H1 (cell line): ENCODE measurements at regions not wholly inside any gene's neighbourhood (a gene's known extent, or its start where the extent isn't known, plus 50 kb on each side); places are given as distances from the start of the nearest gene placed in this dataset.

Experiments used
- CTCF ChIA-PET: fragments of 300-600 bp; sonication (Branson Sonifier 250); formaldehyde crosslinking; loops from one replicate; lab custom pipeline; 2021; ENCODE audit not compliant: partially characterized antibody; lab: Charles Lee
- POLR2A ChIA-PET: fragments of 300-600 bp; sonication (Branson Sonifier 250); formaldehyde crosslinking; loops from one replicate; lab custom pipeline; 2021; ENCODE audit warnings: inconsistent platforms; ENCODE audit not compliant: partially characterized antibody; lab: Charles Lee
- DNase-seq, 2 experiments: peaks; one replicate each; pipeline versions ENCODE4 v3.0.0 to v3.0.0-alpha.2; 2010 to 2022; ENCODE audit warnings: low spot score in 2 of 2, low read depth in 1 of 2, mixed read lengths in 1 of 2
- FAIRE-seq: peaks from 2 replicates; lab custom pipeline; 2011; peaks lifted over from hg19 to GRCh38; lab: Jason Lieb, UNC
- H2AFZ ChIP-seq: 2 replicates; pipeline ENCODE4 v1.8.1; 2012; ENCODE audit warnings: low read length, inconsistent platforms
- H2AK5ac ChIP-seq: 2 replicates; pipeline ENCODE4 v1.6.1; 2013; ENCODE audit warnings: low read depth, low read length
- H2BK120ac ChIP-seq: replicated peaks from 2 replicates; pipeline ENCODE3; 2013; ENCODE audit warnings: low read depth, low read length, inconsistent platforms
- H2BK12ac ChIP-seq: 2 replicates; pipeline ENCODE4 v1.6.1; 2013; ENCODE audit warnings: low read depth, low read length
- H2BK15ac ChIP-seq: 2 replicates; pipeline ENCODE4 v1.6.1; 2013; ENCODE audit warnings: low read length
- H2BK20ac ChIP-seq: 2 replicates; pipeline ENCODE4 v1.6.1; 2013; ENCODE audit warnings: low read length
- H2BK5ac ChIP-seq: 2 replicates; pipeline ENCODE4 v1.6.1; 2013; ENCODE audit warnings: low read depth, low read length
- H3K14ac ChIP-seq: 2 replicates; pipeline ENCODE4 v1.6.1; 2013; ENCODE audit warnings: inconsistent platforms; ENCODE audit not compliant: insufficient read length
- H3K18ac ChIP-seq: 2 replicates; pipeline ENCODE4 v1.6.1; 2013; ENCODE audit warnings: low read length; ENCODE audit errors: extremely low read depth
- H3K23ac ChIP-seq: 2 replicates; pipeline ENCODE4 v1.6.1; 2013; ENCODE audit warnings: inconsistent platforms; ENCODE audit not compliant: insufficient read length
- H3K23me2 ChIP-seq: 2 replicates; pipeline ENCODE4 v1.6.1; 2013; ENCODE audit warnings: low read depth, low read length
- H3K27ac ChIP-seq: 2 replicates; pipeline ENCODE4 v1.6.1; 2011; ENCODE audit warnings: low read depth, low read length, inconsistent platforms
- H3K27me3 ChIP-seq, 4 experiments: replicated peaks in 1 of 4; 1 replicate in 1 of 4; 2 replicates in 3 of 4; pipeline versions ENCODE4 v1.6.1 to v1.8.1; 2011 to 2013; ENCODE audit warnings: low read length in 3 of 4, mild to moderate bottlenecking in 3 of 4, inconsistent platforms in 2 of 4, mixed read lengths in 2 of 4, moderate library complexity in 1 of 4; ENCODE audit not compliant: control insufficient read depth in 3 of 4, insufficient read depth in 3 of 4; ENCODE audit errors: extremely low read depth in 1 of 4
- H3K36me3 ChIP-seq, 4 experiments: 2 replicates each; pipeline versions ENCODE4 v1.6.1 to v1.8.1; 2011 to 2013; ENCODE audit warnings: mild to moderate bottlenecking in 4 of 4, low read length in 3 of 4, moderate library complexity in 2 of 4, control low read depth in 1 of 4, inconsistent platforms in 1 of 4; ENCODE audit not compliant: insufficient read depth in 4 of 4, control insufficient read depth in 2 of 4
- H3K4ac ChIP-seq: replicated peaks from 2 replicates; pipeline ENCODE3; 2013; ENCODE audit warnings: low read length, low read depth, mixed read lengths, inconsistent platforms; ENCODE audit not compliant: insufficient read length
- H3K4me1 ChIP-seq, 4 experiments: replicated peaks in 1 of 4; 1 replicate in 1 of 4; 2 replicates in 3 of 4; pipeline versions ENCODE4 v1.6.1 to v1.8.1; 2011 to 2013; ENCODE audit warnings: low read length in 3 of 4, inconsistent platforms in 2 of 4, mixed read lengths in 1 of 4; ENCODE audit not compliant: insufficient read depth in 4 of 4, control insufficient read depth in 3 of 4
- H3K4me2 ChIP-seq, 2 experiments: 2 replicates each; pipeline versions ENCODE4 v1.6.1 to v1.8.1; 2011 to 2013; ENCODE audit warnings: low read depth in 2 of 2, low read length in 2 of 2, control low read depth in 1 of 2, inconsistent platforms in 1 of 2, mild to moderate bottlenecking in 1 of 2; ENCODE audit not compliant: insufficient read depth in 1 of 2
- H3K4me3 ChIP-seq, 4 experiments: fragments of 200-600, 300-600 bp in 1 of 4; sonication (generic), shearing (Covaris generic), sonication (Bioruptor Twin) in 1 of 4; 2 replicates each; pipeline versions ENCODE4 v1.5.1 to v1.8.1; 2011 to 2016; ENCODE audit warnings: low read length in 4 of 4, low read depth in 3 of 4, control low read depth in 2 of 4, inconsistent platforms in 2 of 4, mild to moderate bottlenecking in 2 of 4, mixed read lengths in 1 of 4, moderate library complexity in 1 of 4; ENCODE audit not compliant: insufficient read depth in 2 of 4; ENCODE audit errors: extremely low read depth in 1 of 4
- H3K56ac ChIP-seq: replicated peaks from 2 replicates; pipeline ENCODE3; 2013; ENCODE audit warnings: low read depth, mild to moderate bottlenecking, mixed read lengths, low read length, inconsistent platforms; ENCODE audit not compliant: insufficient read length
- H3K79me1 ChIP-seq: 2 replicates; pipeline ENCODE4 v1.6.1; 2013; ENCODE audit warnings: low read depth, low read length, control low read depth
- H3K79me2 ChIP-seq, 2 experiments: 2 replicates each; pipeline versions ENCODE4 v1.6.1 to v1.8.1; 2012 to 2013; ENCODE audit warnings: low read length in 2 of 2, mild to moderate bottlenecking in 2 of 2, inconsistent platforms in 1 of 2; ENCODE audit not compliant: insufficient read depth in 2 of 2, control insufficient read depth in 1 of 2
- H3K9ac ChIP-seq, 4 experiments: replicated peaks in 1 of 4; 1 replicate in 1 of 4; 2 replicates in 3 of 4; pipeline versions ENCODE4 v1.6.1 to v1.8.1; 2011 to 2013; ENCODE audit warnings: low read depth in 3 of 4, low read length in 3 of 4, control low read depth in 2 of 4, mild to moderate bottlenecking in 2 of 4, moderate library complexity in 2 of 4, inconsistent platforms in 1 of 4; ENCODE audit errors: extremely low read depth in 1 of 4
- H3K9me3 ChIP-seq, 2 experiments: 2 replicates each; pipeline versions ENCODE4 v1.6.1 to v1.8.1; 2012 to 2013; ENCODE audit warnings: mild to moderate bottlenecking in 2 of 2, moderate library complexity in 2 of 2, control low read depth in 1 of 2, inconsistent platforms in 1 of 2, low read depth in 1 of 2, low read length in 1 of 2, mixed read lengths in 1 of 2; ENCODE audit not compliant: insufficient read depth in 2 of 2
- H4K20me1 ChIP-seq, 2 experiments: replicated peaks in 1 of 2; 2 replicates each; pipeline versions ENCODE3 to v1.8.1; 2011 to 2013; ENCODE audit warnings: inconsistent platforms in 2 of 2, low read length in 2 of 2, mild to moderate bottlenecking in 1 of 2; ENCODE audit not compliant: insufficient read depth in 2 of 2, control insufficient read depth in 1 of 2
- H4K5ac ChIP-seq: 2 replicates; pipeline ENCODE4 v1.6.1; 2013; ENCODE audit warnings: low read length, low read depth, mixed read lengths, inconsistent platforms; ENCODE audit not compliant: insufficient read length
- H4K8ac ChIP-seq: 2 replicates; pipeline ENCODE4 v1.8.0; 2013; ENCODE audit warnings: mild to moderate bottlenecking, moderate library complexity, low read length, inconsistent platforms; ENCODE audit not compliant: insufficient read depth; ENCODE audit errors: extremely low read depth
- H4K91ac ChIP-seq: replicated peaks from 2 replicates; pipeline ENCODE3; 2013; ENCODE audit warnings: low read length, mixed read lengths, inconsistent platforms; ENCODE audit not compliant: insufficient read length
- BRCA1 ChIP-seq: IDR thresholded peaks from 2 replicates; pipeline ENCODE4 v1.6.1; 2012; ENCODE audit warnings: low read depth, low read length, improper control_type of control experiment
- EZH2 ChIP-seq: fragments of 200-600 bp; sonication (generic); IDR thresholded peaks from 2 replicates; pipeline ENCODE4 v1.7.1; 2012; ENCODE audit warnings: low read depth, mild to moderate bottlenecking, moderate library complexity, low read length, inconsistent platforms; ENCODE audit not compliant: severe bottlenecking
- JUN ChIP-seq: IDR thresholded peaks from 2 replicates; pipeline ENCODE4 v1.6.1; 2011; ENCODE audit warnings: low read depth, mild to moderate bottlenecking, improper control_type of control experiment, low read length
- POU5F1 ChIP-seq: IDR thresholded peaks from 2 replicates; pipeline ENCODE4 v1.6.1; 2011; ENCODE audit warnings: low read depth, mild to moderate bottlenecking, low read length, moderate library complexity
- WGBS, 2 experiments: shearing (Covaris generic) in 1 of 2; methylation state at CpG; one replicate each; pipeline versions ENCODE4 v1.1.6 to v1.1.7; 2013 to 2015; ENCODE audit warnings: low lambda C conversion rate in 2 of 2, mixed read lengths in 2 of 2, inconsistent platforms in 1 of 2, low coverage in 1 of 2, missing lambda C conversion rate in 1 of 2; ENCODE audit not compliant: insufficient replicate concordance in 2 of 2, insufficient coverage in 1 of 2, insufficient read length in 1 of 2; ENCODE audit errors: extremely low coverage in 1 of 2, missing lambda C conversion rate in 1 of 2; 5-methylcytosine and 5-hydroxymethylcytosine counted together

DNA sequence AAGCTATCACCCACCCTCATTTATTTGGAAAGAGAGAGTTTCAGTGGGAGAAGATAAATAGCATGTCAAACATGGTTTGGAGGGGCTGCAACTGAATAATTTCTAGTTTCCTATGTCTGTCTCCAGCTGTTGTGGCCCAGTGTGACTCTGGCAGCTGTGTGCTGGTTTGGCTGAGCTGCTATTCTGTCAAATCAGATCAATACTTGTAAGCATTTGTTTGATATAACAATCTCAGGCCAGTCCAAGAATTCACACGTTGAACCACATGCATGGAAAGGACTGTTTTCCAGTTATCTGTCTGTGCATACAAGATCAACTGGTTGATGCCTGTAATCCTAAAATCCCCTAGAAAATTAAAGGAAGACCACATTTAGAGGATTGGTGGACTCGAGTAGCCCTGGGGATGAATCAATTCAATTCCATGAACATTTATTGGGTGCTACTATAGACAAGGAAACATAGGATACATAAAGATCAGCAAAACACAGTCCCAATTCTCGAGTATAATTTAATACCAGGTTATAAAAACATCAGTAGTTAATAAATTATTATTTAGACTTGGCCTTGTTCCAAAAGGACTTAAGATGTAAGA, 209.0 kb upstream of the PARD3B start:
- H3K18ac ChIP-seq = no peak overlapping the region
- H3K9ac ChIP-seq = no peak overlapping the region
- no peak overlapping the region for H2BK12ac ChIP-seq
- H3K14ac ChIP-seq = no peak overlapping the region
- H2BK5ac ChIP-seq = no peak overlapping the region
- H3K4me3 ChIP-seq = no peak overlapping the region
- peaks cover 0 to 4% (median 0%) of the 10 kb centered on the region in 4 experiments; a peak in 1 of 7 replicates for H3K4me1 ChIP-seq
- no peak overlapping the region for H2AFZ ChIP-seq
- H3K9me3 ChIP-seq = no peaks in the 10 kb centered on the region
- FAIRE-seq (no peak), DNase-seq (no peak)
- H3K56ac ChIP-seq = no peak overlapping the region
- ChIA-PET CTCF (interaction anchor here (1.7 to 2.7 kb wide), 2 partner anchors 75 to 338 kb away, joined by 3 to 11 read pairs; no protein-coding TSS in a partner anchor), POLR2A (no interaction called here)
- no peak overlapping the region for H4K5ac ChIP-seq
- H4K20me1 ChIP-seq = no peaks in the 10 kb centered on the region
- no peak overlapping the region for H4K91ac ChIP-seq
- H2BK15ac ChIP-seq = no peak overlapping the region
- H3K79me1 ChIP-seq = no peaks in the 10 kb centered on the region
- no peak overlapping the region for H3K23ac ChIP-seq
- no peaks in the 10 kb centered on the region for H3K27me3 ChIP-seq
- H2BK20ac ChIP-seq = no peak overlapping the region
- no peak overlapping the region for H3K4me2 ChIP-seq
- no peaks in the 10 kb centered on the region for H3K36me3 ChIP-seq
- H3K23me2 ChIP-seq = no peaks in the 10 kb centered on the region; the same call in 1 of the 2 replicates
- H3K4ac ChIP-seq = no peak overlapping the region
- H3K27ac ChIP-seq = no peak overlapping the region
- no peak overlapping the region for H4K8ac ChIP-seq
- H2AK5ac ChIP-seq = no peak overlapping the region
- no peaks in the 10 kb centered on the region for H3K79me2 ChIP-seq
- no peak overlapping the region for H2BK120ac ChIP-seq
- 89% methylated on average over 3 of the region's 3 CpGs; no CpG with 5 or more reads in 1 of the 2 experiments for WGBS, 2 experiments
- no peak for TF ChIP-seq JUN
- TF ChIP-seq POU5F1 = no peak
- TF ChIP-seq EZH2 = no peak
- TF ChIP-seq BRCA1 = no peak
